HFFc6 (cell line): ENCODE measurements at regions not wholly inside any gene's neighbourhood (a gene's known extent, or its start where the extent isn't known, plus 50 kb on each side); places are given as distances from the start of the nearest gene placed in this dataset.
"Not testable (repeated sequence)": the region's sequence is repeated elsewhere in the genome, so short reads cannot be mapped to it uniquely, and the experiment has no call there.

Experiments used
- DNase-seq: peaks from one replicate; pipeline ENCODE4 v3.0.0-alpha.2; 2018
- H3K27ac Mint-ChIP-seq: 2 replicates; pipeline ENCODE4 v1.8.0; 2020; ENCODE audit warnings: mild to moderate bottlenecking, mixed read lengths
- H3K27me3 Mint-ChIP-seq: 2 replicates; pipeline ENCODE4 v1.8.0; 2021; ENCODE audit warnings: mild to moderate bottlenecking, moderate library complexity, mixed read lengths; ENCODE audit not compliant: insufficient read depth
- H3K36me3 Mint-ChIP-seq: 2 replicates; pipeline ENCODE4 v1.8.0; 2021; ENCODE audit warnings: low read depth, mixed read lengths
- H3K4me1 Mint-ChIP-seq: 2 replicates; pipeline ENCODE4 v1.8.0; 2020; ENCODE audit warnings: low read depth, mixed read lengths
- H3K4me3 Mint-ChIP-seq: 2 replicates; pipeline ENCODE4 v1.8.0; 2020; ENCODE audit warnings: mild to moderate bottlenecking, moderate library complexity, mixed read lengths
- H3K9me3 Mint-ChIP-seq: 2 replicates; pipeline ENCODE4 v1.8.0; 2020; ENCODE audit warnings: mild to moderate bottlenecking, mixed read lengths
- TF ChIP-seq, protein P1 (sequence below): fragments of 200-600 bp; sonication (generic); IDR thresholded peaks from 2 replicates; pipeline ENCODE4 v1.5.0; 2021; ENCODE audit warnings: antibody characterized with exemption, mild to moderate bottlenecking

DNA sequence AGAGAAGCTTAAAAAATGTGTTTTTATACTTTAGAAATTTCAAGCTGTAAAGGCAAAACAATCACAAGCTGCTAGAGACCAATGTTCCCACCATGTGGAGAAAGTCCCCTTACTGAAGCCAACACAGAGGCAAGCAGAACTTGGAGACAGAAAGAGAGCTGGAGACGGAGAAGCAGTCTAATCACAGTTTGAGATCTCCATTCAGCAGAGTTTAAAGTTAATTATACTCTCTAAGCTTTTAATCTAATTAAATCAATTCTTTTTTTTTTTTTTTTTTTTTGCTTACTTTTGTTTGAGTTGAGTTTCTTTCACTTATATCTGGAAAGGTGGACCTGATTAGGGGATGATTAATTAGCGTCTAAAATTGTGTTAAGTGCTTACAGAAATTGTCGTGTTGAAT is 1534.3 kb downstream of the MAT2B start:
- no peak overlapping the region for H3K4me3 Mint-ChIP-seq
- no peaks in the 10 kb centered on the region for H3K36me3 Mint-ChIP-seq
- no peaks in the 10 kb centered on the region; the same call in none of the 2 replicates for H3K27me3 Mint-ChIP-seq
- TF ChIP-seq, protein P1, sequence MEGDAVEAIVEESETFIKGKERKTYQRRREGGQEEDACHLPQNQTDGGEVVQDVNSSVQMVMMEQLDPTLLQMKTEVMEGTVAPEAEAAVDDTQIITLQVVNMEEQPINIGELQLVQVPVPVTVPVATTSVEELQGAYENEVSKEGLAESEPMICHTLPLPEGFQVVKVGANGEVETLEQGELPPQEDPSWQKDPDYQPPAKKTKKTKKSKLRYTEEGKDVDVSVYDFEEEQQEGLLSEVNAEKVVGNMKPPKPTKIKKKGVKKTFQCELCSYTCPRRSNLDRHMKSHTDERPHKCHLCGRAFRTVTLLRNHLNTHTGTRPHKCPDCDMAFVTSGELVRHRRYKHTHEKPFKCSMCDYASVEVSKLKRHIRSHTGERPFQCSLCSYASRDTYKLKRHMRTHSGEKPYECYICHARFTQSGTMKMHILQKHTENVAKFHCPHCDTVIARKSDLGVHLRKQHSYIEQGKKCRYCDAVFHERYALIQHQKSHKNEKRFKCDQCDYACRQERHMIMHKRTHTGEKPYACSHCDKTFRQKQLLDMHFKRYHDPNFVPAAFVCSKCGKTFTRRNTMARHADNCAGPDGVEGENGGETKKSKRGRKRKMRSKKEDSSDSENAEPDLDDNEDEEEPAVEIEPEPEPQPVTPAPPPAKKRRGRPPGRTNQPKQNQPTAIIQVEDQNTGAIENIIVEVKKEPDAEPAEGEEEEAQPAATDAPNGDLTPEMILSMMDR = no peak
- H3K27ac Mint-ChIP-seq = no peak overlapping the region
- H3K9me3 Mint-ChIP-seq = peaks cover 38% of the 10 kb centered on the region
- no peaks in the 10 kb centered on the region for H3K4me1 Mint-ChIP-seq
- DNase-seq = no peak

DNA sequence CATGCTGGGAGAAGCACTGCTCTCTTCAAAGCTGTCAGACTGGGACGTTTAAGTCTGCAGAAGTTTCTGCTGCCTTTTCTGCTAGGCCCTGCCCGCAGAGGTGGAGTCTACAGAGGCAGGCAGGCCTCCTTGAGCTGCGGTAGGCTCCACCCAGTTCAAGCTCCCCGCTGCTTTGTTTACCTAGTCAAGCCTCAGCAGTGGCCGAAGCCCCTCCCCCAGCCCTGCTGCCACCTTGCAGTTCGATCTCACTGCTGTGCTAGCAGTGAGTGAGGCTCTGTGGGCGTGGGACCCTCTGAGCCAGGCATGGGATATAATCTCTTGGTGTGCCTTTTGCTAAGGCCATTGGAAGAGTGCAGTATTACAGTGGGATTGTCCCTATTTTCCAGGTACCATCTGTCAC is 1540.5 kb downstream of the MAT2B start:
- DNase-seq, H3K27ac Mint-ChIP-seq: not testable (repeated sequence)

DNA sequence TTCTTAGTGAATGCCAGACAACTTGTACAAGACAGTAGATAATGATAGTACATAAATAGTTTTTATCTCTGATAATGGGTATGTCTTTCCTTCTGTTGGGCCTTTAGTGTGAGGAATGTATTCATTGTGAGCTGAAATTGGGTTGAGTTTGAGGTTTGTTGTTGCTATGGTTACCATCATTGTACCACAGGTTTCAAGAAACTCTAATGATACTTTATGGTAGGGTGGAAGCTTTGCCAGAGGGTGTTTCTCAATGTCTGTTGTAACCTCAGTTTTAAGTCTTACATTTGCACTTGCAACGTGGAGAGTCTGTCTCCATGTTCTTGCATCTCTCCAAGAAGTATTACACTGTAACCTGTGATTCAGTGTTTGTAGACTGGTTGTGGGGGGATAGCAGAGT is 1550.1 kb downstream of the MAT2B start:
- no peak for DNase-seq
- TF ChIP-seq, protein P1 = no peak
- Mint-ChIP-seq H3K4me3 (no peak overlapping the region), H3K36me3 (no peaks in the 10 kb centered on the region), H3K4me1 (no peaks in the 10 kb centered on the region), H3K9me3 (peaks cover 47% of the 10 kb centered on the region), H3K27ac (no peak overlapping the region), H3K27me3 (no peaks in the 10 kb centered on the region; the same call in 1 of the 2 replicates)

More for the DNA sequence above, 1540.5 kb downstream of the MAT2B start:
- H3K27me3 Mint-ChIP-seq, H3K4me3 Mint-ChIP-seq, H3K4me1 Mint-ChIP-seq, H3K36me3 Mint-ChIP-seq: not testable (repeated sequence)
- H3K9me3 Mint-ChIP-seq = peaks cover 42% of the 10 kb centered on the region

DNA sequence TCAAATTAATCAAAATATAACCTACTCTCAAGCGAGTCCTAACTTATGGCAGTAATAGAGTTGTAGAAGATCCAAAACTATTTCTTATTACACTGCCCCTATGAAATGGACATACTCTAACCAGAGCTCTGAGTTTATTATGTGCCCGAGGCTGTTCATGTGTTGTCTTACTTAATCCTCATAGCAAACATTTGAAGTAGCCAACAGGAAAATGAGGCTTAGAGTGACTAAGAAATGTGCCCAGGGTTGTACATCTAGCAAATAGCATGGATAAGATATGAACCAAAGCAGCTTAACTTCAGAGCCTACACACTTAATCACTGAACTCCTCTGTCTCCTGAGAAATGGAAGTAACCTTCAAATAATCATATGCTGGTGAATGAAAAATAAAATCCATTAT is 1551.7 kb downstream of the MAT2B start:
- Mint-ChIP-seq H3K27me3 (no peaks in the 10 kb centered on the region; the same call in 1 of the 2 replicates), H3K36me3 (peaks cover under 1% of the 10 kb centered on the region; the same call in 1 of the 2 replicates), H3K27ac (no peak overlapping the region), H3K4me3 (no peak overlapping the region), H3K9me3 (peaks cover 51% of the 10 kb centered on the region), H3K4me1 (no peaks in the 10 kb centered on the region)
- TF ChIP-seq, protein P1 = no peak
- no peak for DNase-seq

DNA sequence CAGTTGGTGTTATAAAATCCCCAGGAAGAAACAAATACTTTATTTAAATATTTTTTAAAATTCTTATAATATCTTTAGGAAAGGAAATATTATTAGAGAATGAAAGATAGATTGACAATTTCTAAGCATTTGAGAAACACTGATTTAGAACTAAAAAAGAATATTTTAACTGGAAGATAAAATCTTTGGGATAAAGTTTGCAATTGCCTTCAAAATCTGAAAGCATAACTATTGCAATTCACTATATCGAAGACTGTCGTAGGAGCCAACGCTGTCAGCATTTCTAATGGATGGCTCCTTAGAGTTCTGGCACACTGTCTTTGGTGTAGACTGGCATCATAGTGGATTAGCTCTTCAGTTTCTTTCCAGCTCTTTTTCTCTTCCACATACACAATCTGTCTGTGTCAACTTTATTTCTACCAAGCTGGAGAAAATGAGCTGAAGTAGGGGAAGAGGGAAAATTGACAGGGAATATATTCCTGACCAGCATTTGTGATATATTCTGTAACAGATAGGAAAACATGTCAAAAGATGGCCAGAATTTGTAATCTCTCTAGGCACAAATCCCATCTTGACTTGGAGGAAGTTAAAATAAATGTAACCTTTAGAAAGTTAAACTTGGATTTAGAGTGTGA is 1561.4 kb downstream of the MAT2B start:
- DNase-seq = no peak
- H3K27me3 Mint-ChIP-seq = no peaks in the 10 kb centered on the region; the same call in 1 of the 2 replicates
- H3K27ac Mint-ChIP-seq = no peak overlapping the region
- TF ChIP-seq, protein P1 = no peak
- peaks cover 5% of the 10 kb centered on the region; the same call in 1 of the 2 replicates for H3K36me3 Mint-ChIP-seq
- H3K4me3 Mint-ChIP-seq = no peak overlapping the region
- H3K9me3 Mint-ChIP-seq = peaks cover 35% of the 10 kb centered on the region
- no peaks in the 10 kb centered on the region for H3K4me1 Mint-ChIP-seq

DNA sequence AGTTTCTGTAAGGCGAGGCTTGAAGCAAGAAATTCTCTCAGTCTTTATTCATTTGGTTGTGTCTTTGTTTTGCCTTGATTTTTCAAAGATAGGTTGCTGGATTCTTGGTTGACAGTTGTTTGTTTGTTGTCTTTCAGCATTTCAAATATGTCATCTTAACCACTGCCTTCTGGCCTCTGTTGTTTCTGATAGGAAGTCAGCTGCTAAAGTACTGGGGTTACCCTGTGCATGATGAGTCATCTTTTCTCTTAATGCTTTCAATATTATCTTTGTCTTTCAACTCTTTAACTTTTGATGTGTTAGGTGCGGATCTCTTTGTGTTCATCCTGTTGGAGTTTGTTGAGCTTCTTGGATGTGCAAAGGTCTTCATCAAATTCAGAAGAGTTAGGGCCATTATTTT is 1571.3 kb downstream of the MAT2B start:
- TF ChIP-seq, protein P1 = no peak
- no peaks in the 10 kb centered on the region for H3K36me3 Mint-ChIP-seq
- H3K27ac Mint-ChIP-seq = no peak overlapping the region
- no peak overlapping the region for H3K4me3 Mint-ChIP-seq
- DNase-seq = no peak
- H3K27me3 Mint-ChIP-seq = no peaks in the 10 kb centered on the region
- peaks cover 37% of the 10 kb centered on the region for H3K9me3 Mint-ChIP-seq
- no peaks in the 10 kb centered on the region for H3K4me1 Mint-ChIP-seq
